ENCODE measurements at regions not wholly inside any gene's neighbourhood (a gene's known extent, or its start where the extent isn't known, plus 50 kb on each side); places are given as distances from the start of the nearest gene placed in this dataset.

- TF ChIP-seq PATZ1 (CRISPR knock-in tag; IDR thresholded peaks at IDR 0.05; ENCODE audit: borderline replicate concordance): no peak
- TF ChIP-seq ZNF565 (CRISPR knock-in tag; conservative IDR thresholded peaks at IDR 0.05; ENCODE audit: low read depth): no peak
Measured at GRCh38 chrX:149157976-149158375, 347.1 kb downstream of the IDS start.

Data from SK-N-SH treated with all-trans-retinoic acid at 6 μM for 48 hours (cell line).